CD4-positive, alpha-beta T cell (primary cell): ENCODE measurements at regions not wholly inside any gene's neighbourhood (a gene's known extent, or its start where the extent isn't known, plus 50 kb on each side); places are given as distances from the start of the nearest gene placed in this dataset.

ENCODE experiments used
- ATAC-seq: fragments of 200-7000 bp; cut with Tn5 transposase; one replicate; pipeline ENCODE4 v1.10.0; 2022; ENCODE audit warnings: mild to moderate bottlenecking; ENCODE audit not compliant: poor library complexity
- CTCF ChIA-PET: fragments of 350-600 bp; sonication (Branson Sonifier 250); formaldehyde crosslinking; loops from one replicate; lab custom pipeline; 2021; ENCODE audit warnings: antibody characterized with exemption, inconsistent platforms; lab: Charles Lee
- POLR2A ChIA-PET: fragments of 350-600 bp; sonication (Branson Sonifier 250); formaldehyde crosslinking; loops from one replicate; lab custom pipeline; 2021; ENCODE audit warnings: antibody characterized with exemption, inconsistent platforms; lab: Charles Lee
- DNase-seq, 14 experiments: peaks; one replicate each; pipeline ENCODE4 v3.0.0-alpha.2; 2013 to 2020; ENCODE audit warnings: mixed read lengths in 2 of 14
- H3K27ac ChIP-seq, 2 donors: one replicate each; pipeline versions ENCODE4 v1.5.1 to v1.7.0; 2013; ENCODE audit warnings: low read length in 2 of 2, low read depth in 1 of 2, mild to moderate bottlenecking in 1 of 2
- H3K27me3 ChIP-seq, 2 experiments: 1 replicate in 1 of 2; 2 replicates in 1 of 2; pipeline versions ENCODE4 v1.6.1 to v1.7.0; 2013; ENCODE audit warnings: low read length in 2 of 2, control low read depth in 1 of 2, mild to moderate bottlenecking in 1 of 2, moderate library complexity in 1 of 2; ENCODE audit not compliant: insufficient read depth in 2 of 2, control insufficient read depth in 1 of 2
- H3K36me3 ChIP-seq: one replicate; pipeline ENCODE4 v1.6.1; 2013; ENCODE audit warnings: low read length, control low read depth; ENCODE audit not compliant: insufficient read depth
- H3K4me1 ChIP-seq: one replicate; pipeline ENCODE4 v1.6.1; 2013; ENCODE audit warnings: low read length, control low read depth; ENCODE audit not compliant: insufficient read depth
- H3K4me3 ChIP-seq: one replicate; pipeline ENCODE4 v1.5.1; 2013; ENCODE audit warnings: mild to moderate bottlenecking, low read length, moderate library complexity
- H3K9me3 ChIP-seq, 2 experiments: 1 replicate in 1 of 2; 2 replicates in 1 of 2; pipeline versions ENCODE4 v1.6.1 to v1.7.0; 2013; ENCODE audit warnings: low read length in 2 of 2, mild to moderate bottlenecking in 2 of 2, control low read depth in 1 of 2, moderate library complexity in 1 of 2; ENCODE audit not compliant: control insufficient read depth in 1 of 2, insufficient read depth in 1 of 2
- H3K27ac Mint-ChIP-seq: one replicate; pipeline ENCODE4 v1.8.0; 2020; ENCODE audit warnings: mixed read lengths
- H3K27me3 Mint-ChIP-seq: one replicate; pipeline ENCODE4 v1.8.0; 2021; ENCODE audit warnings: mixed read lengths
- H3K36me3 Mint-ChIP-seq: one replicate; pipeline ENCODE4 v1.8.0; 2021; ENCODE audit warnings: low read depth, mixed read lengths
- H3K4me1 Mint-ChIP-seq: one replicate; pipeline ENCODE4 v1.8.0; 2021; ENCODE audit warnings: low read depth, mixed read lengths
- H3K4me3 Mint-ChIP-seq: one replicate; pipeline ENCODE4 v1.8.0; 2020; ENCODE audit warnings: mild to moderate bottlenecking, mixed read lengths
- H3K9me3 Mint-ChIP-seq: one replicate; pipeline ENCODE4 v1.8.0; 2020; ENCODE audit warnings: mixed read lengths
- CTCF ChIP-seq: fragments of 200-600 bp; IDR thresholded peaks from one replicate; pipeline ENCODE4 v1.8.0; 2022; ENCODE audit warnings: antibody characterized with exemption, mild to moderate bottlenecking
- intact Hi-C, 2 experiments: fragments of 100-400 bp; cut with DNase I in 1 of 2; cut with micrococcal nuclease in 1 of 2; formaldehyde crosslinking; loops; one replicate each; pipeline versions ENCODE4 v1.15.1 to v1.9.0; 2023 to 2025; cut with DNase I, micrococcal nuclease

- Mint-ChIP-seq H3K4me3 (peak overlapping the region; percentile 62), H3K9me3 (peaks cover 5% of the 10 kb centered on the region), H3K36me3 (no peaks in the 10 kb centered on the region), H3K27ac (no peak overlapping the region), H3K4me1 (peaks cover 8% of the 10 kb centered on the region), H3K27me3 (no peaks in the 10 kb centered on the region)
- H3K4me3 ChIP-seq, result peak overlapping the region; percentile 17
- ChIA-PET POLR2A (no interaction called here), CTCF (interaction anchor here (1.3 kb wide), 1 partner anchor 8 kb away, joined by 4 read pairs; no protein-coding TSS in a partner anchor)
- H3K9me3 ChIP-seq, result no peaks in the 10 kb centered on the region
- no peaks in the 10 kb centered on the region for H3K36me3 ChIP-seq
- no peaks in the 10 kb centered on the region for H3K27me3 ChIP-seq
- intact Hi-C loops, result no loop called here
- TF ChIP-seq CTCF, result no peak
- no peak for ATAC-seq
- no peak overlapping the region for H3K27ac ChIP-seq
- peak in 2 of 14 experiments; percentile 2 to 14 for DNase-seq
- H3K4me1 ChIP-seq, result no peaks in the 10 kb centered on the region
Observed at GRCh38 chr6:8743170-8743745, 307.9 kb upstream of the SLC35B3 start.

- Mint-ChIP-seq H3K4me1 (peaks cover 8% of the 10 kb centered on the region), H3K27me3 (no peaks in the 10 kb centered on the region), H3K36me3 (no peaks in the 10 kb centered on the region), H3K27ac (no peak overlapping the region), H3K4me3 (no peak overlapping the region), H3K9me3 (peaks cover 7% of the 10 kb centered on the region)
- ChIA-PET POLR2A (no interaction called here), CTCF (no interaction called here)
- Histone ChIP-seq H3K4me1 (no peaks in the 10 kb centered on the region), H3K27ac (no peak overlapping the region), H3K9me3 (peaks cover 0 to 4% of the 10 kb centered on the region in 2 experiments), H3K27me3 (no peaks in the 10 kb centered on the region), H3K36me3 (no peaks in the 10 kb centered on the region), H3K4me3 (no peak overlapping the region)
- intact Hi-C loops, result no loop called here
- no peak for DNase-seq
- TF ChIP-seq CTCF, result no peak
- no peak for ATAC-seq
Observed at GRCh38 chr6:8739454-8739853, 304.1 kb upstream of the SLC35B3 start.

- ChIA-PET CTCF (no interaction called here), POLR2A (no interaction called here)
- Histone ChIP-seq H3K27me3 (no peaks in the 10 kb centered on the region), H3K4me3 (no peak overlapping the region), H3K4me1 (no peaks in the 10 kb centered on the region), H3K36me3 (no peaks in the 10 kb centered on the region), H3K27ac (no peak overlapping the region), H3K9me3 (peaks cover 0 to 4% of the 10 kb centered on the region in 2 experiments)
- ATAC-seq (no peak), DNase-seq (no peak)
- no peaks in the 10 kb centered on the region for H3K36me3 Mint-ChIP-seq
- intact Hi-C loops, result no loop called here
- H3K4me3 Mint-ChIP-seq, result no peak overlapping the region
- peaks cover 8% of the 10 kb centered on the region for H3K4me1 Mint-ChIP-seq
- H3K27ac Mint-ChIP-seq, result no peak overlapping the region
- no peaks in the 10 kb centered on the region for H3K27me3 Mint-ChIP-seq
- H3K9me3 Mint-ChIP-seq, result peaks cover 7% of the 10 kb centered on the region
- TF ChIP-seq CTCF, result no peak
Observed at GRCh38 chr6:8738951-8739350, 303.6 kb upstream of the SLC35B3 start.
